ENCODE measurements at regions not wholly inside any gene's neighbourhood (a gene's known extent, or its start where the extent isn't known, plus 50 kb on each side); places are given as distances from the start of the nearest gene placed in this dataset.

- no peak for TF ChIP-seq CTCF (IDR thresholded peaks at IDR 0.05)
- no peak for TF ChIP-seq POLR2A (IDR thresholded peaks at IDR 0.05)
Measured at GRCh38 chr17:77498791-77499698, 358.3 kb downstream of the SEC14L1 start.
